ENCODE measurements at regions not wholly inside any gene's neighbourhood (a gene's known extent, or its start where the extent isn't known, plus 50 kb on each side); places are given as distances from the start of the nearest gene placed in this dataset.

DNA sequence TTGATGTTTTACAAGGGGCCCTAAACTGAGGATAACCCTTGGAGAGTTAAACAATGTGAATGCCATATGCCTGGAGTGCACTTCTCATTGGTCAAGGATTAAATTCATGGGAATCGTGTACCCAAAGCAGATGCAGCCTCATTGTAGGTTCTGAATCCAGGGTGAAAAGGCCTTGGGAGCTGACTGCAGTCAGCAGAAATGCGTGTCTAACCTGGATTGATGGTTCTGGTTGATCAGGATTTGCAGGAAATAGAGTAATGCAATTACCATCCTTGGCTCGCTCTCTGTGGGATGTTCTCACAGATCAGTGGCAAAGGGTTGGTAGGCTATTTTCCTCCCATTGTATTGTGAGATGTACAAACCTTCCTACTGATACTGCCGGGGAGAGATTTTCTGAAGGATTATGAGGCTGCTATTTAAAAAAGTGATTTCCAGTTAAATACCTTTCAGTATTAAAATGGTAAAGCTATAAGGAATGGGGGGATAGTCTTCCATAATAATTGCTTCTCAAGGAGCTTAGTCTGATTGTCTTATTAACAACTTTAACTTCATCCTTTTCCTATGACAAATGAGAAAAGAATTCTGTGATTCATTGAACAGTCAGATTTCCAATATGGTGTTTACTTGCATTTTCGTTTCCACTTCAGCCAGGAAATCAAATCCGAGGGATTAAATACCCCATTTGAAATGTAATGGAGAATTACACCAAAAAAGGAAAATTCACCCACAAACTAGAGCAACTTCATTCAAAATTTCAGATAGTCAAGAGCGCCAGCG, 1028.1 kb upstream of the EEF2KMT start:
- no peak for DNase-seq

DNA sequence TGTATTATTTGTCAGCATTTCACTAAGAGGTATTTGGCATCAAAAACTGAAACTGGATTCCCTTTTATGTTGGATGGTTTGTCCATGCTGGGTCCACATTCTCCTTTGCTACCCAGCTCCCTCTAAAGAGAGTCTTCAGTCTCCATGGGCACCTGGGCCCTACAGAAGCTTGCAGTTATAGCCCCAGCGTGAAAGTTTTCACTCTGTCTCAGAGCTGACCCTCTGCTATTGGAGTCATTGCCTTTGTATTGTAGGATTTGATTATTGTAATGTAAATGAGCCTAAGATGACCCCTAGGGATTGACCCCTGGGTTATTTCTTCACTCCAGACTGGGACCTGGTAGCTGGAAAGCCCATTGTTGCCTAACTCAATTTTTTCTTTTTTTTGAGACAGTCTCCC, 1026.5 kb upstream of the EEF2KMT start:
- DNase-seq = no peak

DNA sequence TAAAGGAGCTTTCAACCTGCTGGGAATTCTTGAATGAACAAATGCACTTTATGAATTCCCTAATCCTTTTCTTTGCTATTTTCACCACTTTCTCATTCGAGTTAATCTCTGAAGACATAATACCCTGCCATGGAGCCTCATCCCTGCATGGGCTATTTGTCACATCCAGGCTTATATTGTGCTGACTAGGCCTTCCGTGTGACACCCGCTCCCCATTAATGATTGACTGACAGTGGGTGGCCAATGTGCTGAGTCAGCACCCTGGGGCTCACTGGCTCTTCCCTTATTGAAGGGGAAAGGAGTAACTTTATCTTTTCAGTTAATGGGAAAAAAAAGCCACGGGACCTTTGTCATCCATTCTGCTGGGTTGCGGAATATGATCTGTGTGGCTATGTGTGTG, 1024.8 kb upstream of the EEF2KMT start:
- DNase-seq = peak; percentile 22

DNA sequence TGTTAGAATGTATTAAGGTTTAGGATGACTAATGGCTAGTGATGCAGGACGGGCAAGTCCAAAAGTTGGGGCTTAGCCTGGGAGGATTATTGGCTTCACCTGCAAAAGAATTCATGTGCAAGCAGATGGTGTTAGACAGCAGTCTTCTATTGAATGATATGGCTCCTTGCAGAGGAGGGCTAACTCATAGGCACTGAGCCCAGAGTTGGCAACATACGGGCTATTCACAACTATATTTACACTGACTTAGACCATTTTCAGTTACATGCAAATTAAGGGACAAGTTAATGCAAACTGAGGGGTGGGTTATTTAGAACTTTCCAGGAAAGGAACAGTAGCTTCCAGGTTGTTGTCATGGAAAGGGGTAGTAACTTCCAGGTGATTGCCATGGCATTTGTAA, 1017.1 kb upstream of the EEF2KMT start:
- no peak for DNase-seq

DNA sequence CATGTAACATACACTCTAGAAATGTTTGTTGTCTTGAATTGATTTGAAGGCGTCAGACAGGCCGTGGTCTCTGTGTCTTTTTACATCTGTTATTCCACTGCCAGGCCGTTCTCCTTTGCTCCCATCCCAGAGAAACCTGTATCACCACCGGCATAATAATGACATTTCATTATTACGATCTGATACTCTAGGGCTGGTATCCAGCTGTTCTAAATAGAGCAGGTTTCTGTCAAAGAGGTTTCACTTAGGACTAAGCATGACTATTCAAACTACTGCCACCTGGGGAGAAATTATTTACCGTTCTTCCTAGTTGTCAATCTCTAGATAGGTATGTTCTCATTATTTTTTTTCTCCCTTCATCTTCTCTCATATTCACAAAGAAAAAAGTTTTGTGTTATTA, 1016.2 kb upstream of the EEF2KMT start:
- DNase-seq = no peak

DNA sequence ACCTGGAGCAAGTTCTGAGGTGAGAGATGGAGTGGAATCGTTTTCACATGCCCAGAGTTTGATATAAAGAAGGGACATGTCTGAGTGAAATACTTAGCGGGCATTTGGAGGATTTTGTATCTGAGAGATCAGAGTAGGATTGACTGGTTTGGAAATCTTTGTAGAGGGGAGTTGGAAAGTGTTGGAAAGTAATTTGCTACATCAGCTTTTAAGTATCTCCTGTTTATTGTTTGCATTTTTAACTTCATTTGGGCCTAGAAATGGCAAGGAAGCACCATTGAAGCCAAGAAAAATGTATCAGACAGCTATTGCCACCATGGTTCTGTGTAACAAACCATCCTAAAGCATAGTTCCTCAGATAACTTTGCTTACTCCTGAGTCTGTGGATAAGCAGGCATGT, 1015.1 kb upstream of the EEF2KMT start:
- no peak for DNase-seq

DNA sequence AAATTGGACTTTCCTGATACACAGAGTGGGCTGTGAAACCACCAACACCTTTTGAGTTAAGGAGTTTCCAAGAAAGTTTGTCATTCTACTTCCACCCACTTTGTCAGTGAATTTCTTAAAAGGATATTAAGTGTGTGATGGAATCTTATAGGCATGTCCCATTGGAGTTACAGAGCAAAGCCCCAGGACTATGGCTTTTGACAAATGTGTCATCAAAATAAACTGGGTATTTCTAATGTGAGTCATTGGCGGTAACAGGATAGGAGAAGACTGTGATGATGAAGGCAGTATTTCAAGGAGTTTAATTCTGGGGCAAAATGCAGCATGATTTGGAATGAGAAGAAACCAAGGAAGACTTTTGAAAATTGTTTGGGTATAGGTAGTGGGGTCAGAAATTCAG, 1013.8 kb upstream of the EEF2KMT start:
- no peak for DNase-seq

DNA sequence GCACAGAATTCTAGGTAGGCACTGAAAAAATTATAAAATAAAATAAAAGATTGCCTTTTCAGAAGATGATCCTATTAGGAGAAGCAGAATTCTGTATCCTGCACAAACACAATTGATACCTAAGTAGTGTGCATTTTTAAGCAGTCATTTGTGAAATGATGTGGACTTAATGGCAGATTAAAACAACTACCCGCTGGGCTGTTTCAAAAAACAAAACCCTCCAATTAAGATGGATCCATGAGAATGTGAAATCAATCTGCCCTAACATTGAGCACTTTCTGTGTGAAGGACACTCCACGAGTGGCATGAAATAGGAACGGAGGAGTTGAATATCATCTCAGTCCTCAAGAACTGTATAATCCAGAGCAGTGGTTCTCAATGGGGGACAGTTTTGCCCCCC, 1012.8 kb upstream of the EEF2KMT start:
- no peak for DNase-seq

DNA sequence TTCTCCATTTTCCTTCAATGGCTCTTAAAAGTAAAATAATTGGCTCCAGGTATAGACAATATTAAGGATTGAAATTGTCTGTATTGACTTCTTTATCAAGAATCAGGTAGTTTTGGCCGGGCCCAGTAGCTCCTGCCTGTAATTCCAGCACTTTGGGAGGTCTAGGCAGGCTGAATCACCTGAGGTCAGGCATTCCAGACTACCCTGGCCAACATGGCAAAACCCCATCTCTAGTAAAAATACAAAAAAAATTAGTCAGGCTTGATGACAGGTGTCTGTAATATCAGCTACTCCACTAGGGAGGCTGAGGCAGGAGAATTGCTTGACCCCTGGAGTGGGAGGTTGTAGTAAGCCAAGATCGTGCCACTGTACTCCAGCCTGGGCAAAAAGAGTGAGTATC, 1008.5 kb upstream of the EEF2KMT start:
- no peak for DNase-seq

DNA sequence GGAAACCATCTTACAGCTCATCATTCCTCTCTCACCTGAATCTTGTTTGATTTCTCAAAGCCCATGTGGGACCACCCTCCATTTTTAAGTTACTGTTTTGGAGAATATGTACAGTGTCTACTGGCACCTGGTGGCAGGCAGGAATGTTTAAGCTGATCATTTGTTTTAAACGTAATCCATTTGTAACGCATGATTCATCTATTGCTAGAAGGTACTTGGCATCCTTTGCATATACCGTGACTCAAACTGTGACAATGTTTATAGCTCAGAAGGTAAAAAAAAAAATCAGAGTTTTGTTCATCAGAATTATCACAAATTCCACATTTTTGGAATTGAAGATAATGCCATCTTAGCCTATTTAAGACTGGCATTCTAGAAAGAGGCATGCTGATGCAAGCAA, 1007.5 kb upstream of the EEF2KMT start:
- DNase-seq = no peak

DNA sequence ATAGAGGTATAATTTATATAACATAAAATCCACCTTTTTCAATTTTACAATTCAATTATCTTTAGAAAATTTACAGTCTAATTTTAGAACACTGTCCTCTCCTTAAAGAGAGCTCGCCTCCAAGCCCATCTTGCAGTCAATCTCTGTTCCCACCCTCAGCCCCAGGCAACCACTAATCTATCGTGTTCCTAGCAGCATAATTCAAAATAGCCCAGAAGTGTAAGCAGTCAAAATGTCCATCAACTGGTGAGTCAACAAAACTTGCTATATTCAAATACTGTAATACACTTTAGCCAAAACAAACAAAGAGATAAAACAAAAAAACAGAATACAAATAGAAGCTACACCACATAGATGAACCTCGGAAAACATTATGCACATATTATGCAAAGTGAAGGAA, 1006.8 kb upstream of the EEF2KMT start:
- no peak for DNase-seq

DNA sequence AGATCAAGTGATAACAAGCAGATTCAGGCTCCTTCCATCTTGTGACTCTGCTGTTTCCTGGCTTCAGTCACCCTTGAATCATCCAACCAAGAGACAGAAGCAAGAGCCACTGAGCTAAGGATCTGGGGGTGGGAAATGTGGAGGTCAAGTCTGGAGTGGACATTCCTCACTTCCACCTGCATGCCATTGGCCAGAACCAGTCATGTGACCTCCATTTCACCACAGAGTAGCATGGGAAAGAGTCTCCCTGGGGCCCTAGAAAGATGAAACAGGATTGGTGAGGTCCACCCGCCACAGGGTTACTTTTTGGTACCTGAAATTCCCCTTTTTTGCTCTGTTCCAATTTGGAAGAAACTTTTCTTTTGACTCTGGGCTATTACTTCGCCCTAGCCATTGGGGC, 1006.0 kb upstream of the EEF2KMT start:
- DNase-seq = no peak

DNA sequence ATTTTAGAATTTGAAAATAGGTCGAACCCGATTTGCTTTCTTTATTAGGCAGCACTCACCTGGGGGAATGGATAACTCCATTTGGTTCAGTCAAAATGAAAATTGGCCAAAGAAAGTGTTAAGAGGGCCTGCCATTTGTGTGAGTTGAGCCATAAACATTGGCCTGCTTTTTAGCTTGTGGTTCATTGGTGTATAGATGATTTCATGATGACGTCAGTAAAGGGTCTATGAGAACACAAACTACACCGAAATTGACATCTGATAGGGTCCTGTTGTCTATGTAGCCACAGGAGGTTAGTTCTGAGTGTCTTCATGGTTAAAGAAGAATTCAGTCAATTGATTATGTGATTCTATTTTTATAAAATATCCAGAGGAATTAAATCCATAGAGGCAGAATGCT, 1001.5 kb upstream of the EEF2KMT start:
- DNase-seq = no peak

DNA sequence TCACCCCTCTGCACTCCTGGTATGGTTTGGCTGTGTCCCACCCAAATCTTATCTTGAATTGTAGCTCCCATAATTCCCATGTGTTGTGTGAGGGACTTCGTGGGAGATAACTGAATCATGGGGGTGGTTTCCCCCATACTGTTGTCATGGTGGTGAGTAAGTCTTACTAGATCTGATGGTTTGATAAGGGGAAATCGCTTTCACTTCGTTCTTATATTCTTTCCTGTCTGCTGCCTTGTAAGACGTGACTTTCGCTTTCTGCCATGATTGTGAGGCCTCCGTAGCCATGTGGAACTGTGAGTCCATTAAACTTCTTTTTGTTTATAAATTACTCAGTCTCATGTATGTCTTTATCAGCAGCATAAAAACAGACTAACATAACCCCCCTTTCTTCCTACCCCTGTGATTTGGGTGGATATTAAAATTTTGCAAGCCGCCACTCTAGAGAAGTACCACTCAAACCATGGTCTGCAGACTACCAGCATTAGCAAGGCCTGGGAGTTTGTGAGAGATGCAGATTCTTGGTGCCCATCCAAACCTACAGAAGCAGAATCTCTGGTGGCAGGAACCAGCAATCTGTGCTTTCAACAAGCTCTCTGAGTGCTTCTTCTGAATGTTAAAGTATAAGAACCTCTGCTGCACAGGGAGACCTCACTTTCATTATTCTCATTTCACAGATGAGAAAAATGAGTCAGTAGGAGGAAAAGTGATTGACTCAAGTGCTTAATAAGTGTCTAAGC, 999.5 kb upstream of the EEF2KMT start:
- DNase-seq = no peak

DNA sequence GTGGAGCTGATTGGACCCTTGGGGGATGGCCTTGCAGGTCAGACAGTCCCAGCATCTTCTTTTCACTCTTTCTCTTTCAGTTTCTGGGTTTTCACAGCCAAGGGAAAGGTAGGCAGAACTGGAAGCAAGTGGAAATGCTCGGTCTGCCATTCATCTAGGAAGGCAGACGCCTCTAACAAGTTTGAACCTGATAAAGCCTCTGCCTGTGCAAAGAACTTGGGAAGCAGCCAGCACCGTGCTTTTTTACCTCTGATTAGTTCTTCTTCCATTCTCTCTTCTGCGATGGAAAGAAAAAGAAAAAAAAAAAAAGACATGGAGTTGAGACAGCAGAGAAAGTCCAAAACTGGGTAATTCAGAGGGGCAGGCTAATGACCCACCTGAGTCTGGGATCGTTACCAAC, 997.8 kb upstream of the EEF2KMT start:
- DNase-seq = no peak

DNA sequence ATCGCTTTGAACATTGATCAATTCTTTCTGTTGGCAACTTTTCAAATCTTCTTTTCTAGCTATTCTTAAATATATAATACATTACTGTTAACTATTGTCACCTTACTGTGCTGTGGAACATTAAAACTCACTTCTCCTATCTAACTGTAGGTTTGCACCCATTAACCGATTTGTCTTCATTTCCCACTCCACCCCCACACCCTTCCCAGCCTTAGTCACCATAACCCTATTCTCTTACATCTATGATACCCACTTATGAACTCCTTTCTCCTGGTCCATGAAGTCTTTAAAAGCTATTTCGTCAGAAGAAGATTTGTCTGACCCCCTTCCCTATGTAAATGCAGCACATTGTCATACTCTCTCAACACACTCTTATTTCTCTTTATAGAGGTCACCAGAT, 993.4 kb upstream of the EEF2KMT start:
- no peak for DNase-seq

DNA sequence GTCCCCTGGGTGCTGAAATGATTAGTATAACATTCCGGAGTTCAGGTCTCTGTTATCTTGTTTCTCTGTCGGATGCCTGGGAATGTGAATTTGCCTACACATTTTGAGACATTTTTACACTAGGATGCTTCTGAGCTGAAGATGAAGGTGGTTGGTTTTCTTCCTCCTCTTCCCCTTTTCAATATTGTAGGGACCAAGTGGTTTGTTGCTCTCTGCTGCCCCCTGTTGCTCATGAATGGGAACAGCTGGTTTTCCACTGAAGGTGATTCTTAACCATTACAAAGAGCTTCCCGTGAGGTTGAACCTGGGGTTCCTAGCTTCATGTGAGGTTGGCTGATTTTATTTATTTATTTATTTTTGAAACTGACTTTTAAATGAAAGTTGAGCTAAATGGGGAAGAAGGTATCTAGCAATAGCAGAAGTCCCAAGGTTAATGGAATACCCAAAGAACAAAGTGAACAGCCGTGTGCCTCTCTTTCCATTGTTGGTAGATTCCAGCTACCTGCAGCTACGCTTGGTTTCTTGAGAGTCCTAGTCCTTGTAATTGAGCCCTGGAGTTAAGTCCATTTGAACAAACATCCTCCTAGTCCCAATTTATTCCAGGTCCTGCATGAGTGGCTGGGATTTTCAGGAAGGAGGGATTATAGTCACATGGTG, 983.9 kb upstream of the EEF2KMT start:
- peak; percentile 51 for DNase-seq

DNA sequence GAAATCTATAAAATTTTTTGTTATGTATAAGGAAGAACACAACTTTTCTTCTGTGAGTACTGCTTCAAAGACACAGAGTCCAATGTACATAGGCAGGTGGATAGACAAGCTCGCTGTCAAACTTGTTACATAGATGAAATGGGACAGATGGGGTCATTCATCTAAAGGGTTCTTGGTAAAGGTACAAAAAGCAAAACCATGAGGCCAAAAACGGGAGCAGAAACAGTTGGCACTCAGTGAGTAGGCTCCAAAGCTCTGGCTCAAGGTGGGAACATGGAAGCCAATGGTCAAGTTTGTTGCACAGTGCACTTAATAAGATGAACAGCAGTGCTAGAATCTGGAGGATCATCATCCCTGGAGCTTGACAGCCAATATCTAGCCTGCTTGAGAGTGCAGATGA, 979.0 kb upstream of the EEF2KMT start:
- no peak for DNase-seq

DNA sequence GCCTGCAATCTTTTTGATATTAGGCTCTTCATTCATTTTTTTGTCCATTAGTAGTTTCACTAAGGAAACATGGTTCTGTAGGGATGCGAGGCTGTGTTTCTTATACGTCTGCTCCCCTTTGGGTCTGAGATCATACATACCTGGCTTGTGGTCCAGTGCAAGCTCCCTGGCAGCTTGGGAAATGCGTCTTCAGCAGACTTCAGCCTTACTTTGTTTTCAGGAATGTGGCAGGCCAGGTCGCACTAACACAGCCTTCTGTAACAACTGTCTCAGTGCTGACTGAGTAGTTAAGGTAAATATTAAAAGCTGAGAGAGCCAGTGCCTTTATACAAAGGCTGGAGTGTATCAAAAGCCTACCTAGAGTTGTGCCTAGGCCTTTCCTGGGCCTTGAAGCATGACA, 970.5 kb upstream of the EEF2KMT start:
- no peak for DNase-seq

DNA sequence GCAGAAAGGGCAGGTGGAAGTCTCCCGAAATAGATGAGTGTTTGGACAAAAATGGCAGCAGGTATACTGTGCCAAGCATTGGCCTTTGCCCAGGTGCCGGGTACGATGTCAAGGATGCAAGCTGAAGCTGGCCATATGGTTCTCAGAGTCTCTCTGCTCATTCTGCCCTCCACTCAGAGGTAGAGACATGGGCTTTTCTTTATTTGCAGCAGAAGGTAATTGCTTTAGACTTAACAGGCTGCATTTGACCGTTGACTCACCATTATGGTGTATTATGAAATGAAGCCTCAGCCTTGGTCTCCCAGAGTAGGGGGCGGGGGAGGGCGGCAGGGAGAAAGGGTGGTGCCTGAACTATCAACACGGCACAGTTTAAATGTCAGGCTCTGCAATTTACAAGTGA, 969.1 kb upstream of the EEF2KMT start:
- no peak for DNase-seq

DNA sequence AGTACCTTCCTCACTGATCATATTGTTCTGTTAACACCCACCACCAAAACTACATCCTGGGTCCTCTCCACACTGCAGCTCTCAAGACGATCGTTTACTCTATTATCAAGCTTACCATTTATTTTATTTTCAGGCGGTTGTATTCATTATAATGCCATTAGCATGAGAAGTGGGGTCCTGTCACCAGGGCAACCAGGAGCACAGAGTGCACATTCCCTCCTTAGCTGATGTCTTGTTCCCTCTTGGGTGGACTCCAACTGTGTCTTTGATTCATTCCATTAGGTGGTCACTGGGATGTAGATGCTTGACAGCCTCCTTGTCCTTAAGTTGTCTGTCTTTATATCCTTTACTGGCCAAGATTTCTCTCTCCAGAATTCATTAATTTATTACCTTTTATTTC, 965.9 kb upstream of the EEF2KMT start:
- DNase-seq = no peak

DNA sequence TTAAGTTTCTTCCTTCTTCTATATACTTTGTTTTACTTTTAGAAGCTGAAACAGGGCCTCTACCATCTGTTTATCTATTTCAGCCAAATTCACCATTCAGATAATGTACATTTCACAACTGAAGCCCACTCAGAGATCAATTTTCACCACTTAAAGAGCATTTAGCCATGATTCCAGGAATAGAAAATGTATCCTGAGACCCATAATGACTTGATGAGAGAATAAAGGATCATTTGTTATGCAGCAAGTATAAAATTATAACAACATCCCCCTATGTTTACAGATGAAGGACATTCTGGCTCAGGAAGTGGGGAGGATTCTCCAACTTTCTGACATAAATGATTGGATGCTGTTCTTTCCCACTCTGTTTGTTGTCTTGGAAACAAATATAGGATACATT, 962.1 kb upstream of the EEF2KMT start:
- DNase-seq = no peak

DNA sequence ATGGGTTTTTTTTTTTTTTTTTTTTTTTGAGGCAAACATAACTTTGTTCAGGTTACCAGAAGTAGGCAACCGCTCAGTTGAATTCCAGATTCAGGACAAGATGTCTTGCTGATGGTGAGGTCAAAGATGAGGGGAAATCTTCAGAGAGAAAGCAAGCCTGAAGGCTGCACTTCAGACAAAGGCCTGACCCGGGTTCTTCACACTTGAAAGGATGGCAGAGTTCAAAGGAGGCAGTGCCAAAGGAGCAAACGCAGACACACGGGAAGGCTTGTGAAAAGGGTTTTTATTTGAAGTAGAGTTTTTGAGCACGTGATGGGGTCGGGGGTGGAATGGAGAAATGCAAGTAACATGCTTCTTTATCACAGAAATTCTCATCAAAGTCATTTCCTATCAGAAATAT, 960.2 kb upstream of the EEF2KMT start:
- DNase-seq = no peak

DNA sequence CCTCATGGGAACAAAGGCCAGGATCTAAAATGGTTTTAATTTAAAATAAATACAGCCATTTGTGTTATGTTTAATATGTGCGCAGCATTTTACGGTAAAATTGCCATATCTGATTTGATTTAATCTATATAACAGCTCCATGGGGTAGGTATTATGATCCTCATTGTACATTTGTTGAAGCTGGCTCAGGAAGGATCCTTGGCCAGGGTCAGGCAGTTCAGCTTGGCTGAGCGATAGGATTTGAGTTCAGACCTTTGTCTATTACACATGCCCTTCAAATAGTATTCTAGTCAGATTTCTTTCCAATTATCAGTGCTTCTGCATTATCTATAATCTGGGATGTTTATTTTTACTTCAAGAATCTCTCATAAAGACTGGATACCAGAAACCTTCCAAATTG, 950.4 kb upstream of the EEF2KMT start:
- no peak for DNase-seq
